ENCODE measurements at regions not wholly inside any gene's neighbourhood (a gene's known extent, or its start where the extent isn't known, plus 50 kb on each side); places are given as distances from the start of the nearest gene placed in this dataset.

DNA sequence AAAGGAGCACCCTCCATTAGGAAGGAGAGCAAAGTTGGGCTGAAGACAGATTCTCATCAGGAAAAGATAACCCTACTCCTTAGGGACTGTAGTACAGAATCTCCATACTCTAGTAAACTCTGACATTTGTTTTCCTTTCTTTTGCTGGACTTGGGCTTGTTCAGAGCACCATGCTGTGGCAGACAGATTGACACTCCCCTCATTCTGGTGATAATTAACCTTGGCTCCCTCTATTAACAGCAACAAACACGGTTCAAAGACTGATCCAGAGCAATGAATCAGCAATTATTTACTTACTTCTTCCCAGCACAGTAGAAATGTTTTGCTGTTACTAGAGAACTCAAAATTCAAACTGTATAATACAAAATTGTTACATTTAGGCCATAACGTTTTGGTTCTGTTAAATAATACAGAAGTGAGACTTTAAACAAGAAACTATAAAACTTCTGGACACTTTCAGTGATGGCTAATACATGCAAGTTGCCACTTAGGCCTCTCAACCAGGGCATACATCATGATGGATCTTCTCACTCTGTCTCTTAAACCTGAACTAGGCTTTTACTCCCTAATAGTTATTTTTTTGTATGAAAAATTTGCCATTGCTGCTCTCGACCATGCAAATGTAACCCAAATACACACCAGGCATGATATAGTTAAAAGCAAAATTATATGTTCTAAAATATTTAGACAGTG is 639.0 kb downstream of the IPMK start:
- no peak for ATAC-seq (replicated peaks in 1 of 4)
- H3K4me3 Mint-ChIP-seq, result no peak overlapping the region

DNA sequence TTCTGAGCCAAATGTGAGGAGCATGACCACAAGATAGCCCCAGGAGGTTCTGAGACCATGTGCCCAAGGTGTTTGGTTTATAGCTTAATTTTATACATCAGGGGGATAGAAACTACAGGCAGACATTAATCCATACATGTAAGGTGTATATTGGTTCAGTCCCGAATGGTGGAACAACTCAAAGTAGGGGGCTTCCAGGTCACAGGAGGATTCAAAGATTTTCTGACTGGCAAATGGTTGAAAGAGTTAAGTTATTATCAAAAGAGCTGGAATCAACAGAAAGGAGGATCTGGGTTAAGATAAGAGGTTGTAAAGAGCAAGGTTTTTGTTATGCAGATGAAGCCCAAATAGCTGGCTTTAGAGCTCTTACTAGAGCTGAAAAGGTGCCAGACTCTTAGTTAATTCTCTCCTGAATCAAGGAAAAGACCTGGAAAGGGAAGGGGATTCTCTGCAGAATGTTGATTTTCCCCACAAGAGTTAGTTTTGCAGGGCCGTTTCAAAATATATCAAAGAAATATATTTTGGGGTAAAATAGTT is 640.0 kb downstream of the IPMK start:
- Mint-ChIP-seq H3K4me3 (no peak overlapping the region), H3K27ac (no peak overlapping the region), H3K4me1 (no peaks in the 10 kb centered on the region), H3K36me3 (no peaks in the 10 kb centered on the region), H3K9me3 (peaks cover 0 to 9% (median 6%) of the 10 kb centered on the region in 3 donors), H3K27me3 (no peaks in the 10 kb centered on the region)
- Histone ChIP-seq H3K4me1 (ENCODE audit: control insufficient read depth in 1 of 2, extremely low read depth in 1 of 2, insufficient read depth in 2 of 2, low read length in 2 of 2) (no peaks in the 10 kb centered on the region), H3K27ac (ENCODE audit: low read length) (no peak overlapping the region), H3K27me3 (replicated peaks in 1 of 2; ENCODE audit: control insufficient read depth in 2 of 2, extremely low read depth in 1 of 2, insufficient read depth in 2 of 2, low read length in 1 of 2) (no peaks in the 10 kb centered on the region), H3K4me3 (ENCODE audit: control insufficient read depth in 1 of 2, extremely low read depth in 1 of 2, low read length in 1 of 2) (no peak overlapping the region), H3K9me3 (no peaks in the 10 kb centered on the region), H3K36me3 (ENCODE audit: control insufficient read depth in 2 of 2, extremely low read depth in 1 of 2, insufficient read depth in 1 of 2, low read length in 1 of 2) (no peaks in the 10 kb centered on the region)
- no CpG with 5 or more reads among the region's 2 CpGs for WGBS (ENCODE audit: insufficient coverage)
- no peak for DNase-seq
- CTCF ChIA-PET, result no interaction called here
- POLR2A ChIA-PET, result interaction anchor here in 1 of 2 donors (0.6 kb wide), 1 partner anchor 212 kb away, joined by 3 read pairs; no protein-coding TSS in a partner anchor
- no peak for ATAC-seq (replicated peaks in 1 of 4)

More for the DNA sequence above, 639.0 kb downstream of the IPMK start:
- Histone ChIP-seq H3K27ac (ENCODE audit: low read length) (no peak overlapping the region), H3K27me3 (replicated peaks in 1 of 2; ENCODE audit: control insufficient read depth in 2 of 2, extremely low read depth in 1 of 2, insufficient read depth in 2 of 2, low read length in 1 of 2) (no peaks in the 10 kb centered on the region), H3K9me3 (no peaks in the 10 kb centered on the region), H3K36me3 (ENCODE audit: control insufficient read depth in 2 of 2, extremely low read depth in 1 of 2, insufficient read depth in 1 of 2, low read length in 1 of 2) (no peaks in the 10 kb centered on the region), H3K4me3 (ENCODE audit: control insufficient read depth in 1 of 2, extremely low read depth in 1 of 2, low read length in 1 of 2) (no peak overlapping the region), H3K4me1 (ENCODE audit: control insufficient read depth in 1 of 2, extremely low read depth in 1 of 2, insufficient read depth in 2 of 2, low read length in 2 of 2) (no peaks in the 10 kb centered on the region)
- Mint-ChIP-seq H3K27ac (no peak overlapping the region), H3K4me1 (no peaks in the 10 kb centered on the region), H3K9me3 (peaks cover 0 to 9% (median 9%) of the 10 kb centered on the region in 3 donors), H3K36me3 (no peaks in the 10 kb centered on the region), H3K27me3 (no peaks in the 10 kb centered on the region)
- POLR2A ChIA-PET, result no interaction called here
- no CpG with 5 or more reads among the region's 3 CpGs for WGBS (ENCODE audit: insufficient coverage)
- CTCF ChIA-PET, result no interaction called here
- no peak for DNase-seq

DNA sequence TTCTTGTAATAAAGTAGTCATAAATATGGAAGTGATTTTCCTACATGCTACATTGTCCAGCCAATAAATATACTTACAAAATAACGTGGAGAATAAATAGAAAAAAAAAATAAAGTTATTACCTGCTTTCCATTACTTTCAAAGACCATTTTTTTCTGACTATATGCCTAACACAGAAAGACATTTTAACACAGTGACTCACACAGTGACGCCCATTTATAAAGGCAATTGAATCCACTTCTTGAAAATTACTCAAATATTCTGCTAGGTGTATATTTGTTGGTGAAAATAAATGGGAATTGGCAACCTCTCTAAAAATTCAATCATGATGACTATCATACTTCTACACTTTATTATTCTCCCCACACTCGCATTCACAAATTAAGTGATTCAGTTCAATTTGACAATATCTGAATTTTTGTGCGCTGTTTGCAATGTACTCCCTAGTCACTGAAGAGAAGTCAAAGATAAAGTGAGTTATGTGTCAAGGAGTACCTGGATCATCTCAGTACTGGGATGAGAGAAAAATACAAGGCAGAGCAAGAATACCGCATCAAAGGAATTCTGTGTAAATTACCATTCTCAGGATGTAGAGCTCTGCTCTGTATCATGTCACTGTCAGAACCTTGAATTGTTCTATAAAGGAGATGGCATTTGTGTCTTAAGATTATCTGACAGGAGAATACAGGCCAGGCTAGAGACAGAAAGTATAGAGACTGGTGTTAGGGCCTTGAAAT is 642.7 kb downstream of the IPMK start:
- ATAC-seq (replicated peaks in 1 of 4) (no peak), DNase-seq (no peak)
- H3K36me3 Mint-ChIP-seq, result no peaks in the 10 kb centered on the region
- no peaks in the 10 kb centered on the region for H3K27me3 Mint-ChIP-seq
- CTCF ChIA-PET, result no interaction called here
- Histone ChIP-seq H3K27me3 (replicated peaks in 1 of 2; ENCODE audit: control insufficient read depth in 2 of 2, extremely low read depth in 1 of 2, insufficient read depth in 2 of 2, low read length in 1 of 2) (no peaks in the 10 kb centered on the region), H3K4me1 (ENCODE audit: control insufficient read depth in 1 of 2, extremely low read depth in 1 of 2, insufficient read depth in 2 of 2, low read length in 2 of 2) (no peaks in the 10 kb centered on the region), H3K9me3 (no peaks in the 10 kb centered on the region), H3K36me3 (ENCODE audit: control insufficient read depth in 2 of 2, extremely low read depth in 1 of 2, insufficient read depth in 1 of 2, low read length in 1 of 2) (no peaks in the 10 kb centered on the region), H3K27ac (ENCODE audit: low read length) (no peak overlapping the region), H3K4me3 (ENCODE audit: control insufficient read depth in 1 of 2, extremely low read depth in 1 of 2, low read length in 1 of 2) (no peak overlapping the region)
- H3K27ac Mint-ChIP-seq, result no peak overlapping the region
- no peak overlapping the region for H3K4me3 Mint-ChIP-seq
- POLR2A ChIA-PET, result no interaction called here
- peaks cover 0 to 5% (median 0%) of the 10 kb centered on the region in 3 donors for H3K9me3 Mint-ChIP-seq
- no peaks in the 10 kb centered on the region for H3K4me1 Mint-ChIP-seq
- 100% methylated on average over 1 of the region's 5 CpGs for WGBS (ENCODE audit: insufficient coverage)

DNA sequence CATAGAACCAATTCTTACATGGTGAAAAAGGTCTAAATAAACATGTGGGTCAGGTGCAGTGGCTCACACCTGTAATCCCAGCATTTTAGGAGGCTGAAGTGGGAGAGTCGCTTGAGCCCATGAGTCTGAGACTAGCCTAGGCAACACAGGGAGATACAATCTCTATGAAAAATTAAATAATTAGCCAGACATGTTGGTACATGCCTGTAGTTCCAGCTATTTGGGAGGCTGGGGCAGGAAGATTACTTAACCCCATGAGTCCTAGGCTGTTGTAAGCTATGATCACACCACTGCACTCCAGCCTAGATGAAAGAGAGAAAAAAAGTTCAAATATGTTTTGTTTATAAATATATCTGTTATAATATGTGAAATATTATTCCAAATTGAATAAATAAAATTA is 643.6 kb downstream of the IPMK start:
- Mint-ChIP-seq H3K4me1 (no peaks in the 10 kb centered on the region), H3K27ac (no peak overlapping the region), H3K27me3 (no peaks in the 10 kb centered on the region), H3K9me3 (peaks cover 0 to 5% (median 0%) of the 10 kb centered on the region in 3 donors), H3K4me3 (no peak overlapping the region), H3K36me3 (no peaks in the 10 kb centered on the region)
- WGBS (ENCODE audit: insufficient coverage), result no CpG with 5 or more reads among the region's 1 CpG
- POLR2A ChIA-PET, result no interaction called here
- ATAC-seq (replicated peaks in 1 of 4) (no peak), DNase-seq (no peak)
- H3K4me3 ChIP-seq (ENCODE audit: control insufficient read depth in 1 of 2, extremely low read depth in 1 of 2, low read length in 1 of 2), result no peak overlapping the region
- CTCF ChIA-PET, result no interaction called here
- H3K36me3 ChIP-seq (ENCODE audit: control insufficient read depth in 2 of 2, extremely low read depth in 1 of 2, insufficient read depth in 1 of 2, low read length in 1 of 2), result no peaks in the 10 kb centered on the region
- no peak overlapping the region for H3K27ac ChIP-seq (ENCODE audit: low read length)
- H3K4me1 ChIP-seq (ENCODE audit: control insufficient read depth in 1 of 2, extremely low read depth in 1 of 2, insufficient read depth in 2 of 2, low read length in 2 of 2), result no peaks in the 10 kb centered on the region
- no peaks in the 10 kb centered on the region for H3K9me3 ChIP-seq
- no peaks in the 10 kb centered on the region for H3K27me3 ChIP-seq (replicated peaks in 1 of 2; ENCODE audit: control insufficient read depth in 2 of 2, extremely low read depth in 1 of 2, insufficient read depth in 2 of 2, low read length in 1 of 2)

DNA sequence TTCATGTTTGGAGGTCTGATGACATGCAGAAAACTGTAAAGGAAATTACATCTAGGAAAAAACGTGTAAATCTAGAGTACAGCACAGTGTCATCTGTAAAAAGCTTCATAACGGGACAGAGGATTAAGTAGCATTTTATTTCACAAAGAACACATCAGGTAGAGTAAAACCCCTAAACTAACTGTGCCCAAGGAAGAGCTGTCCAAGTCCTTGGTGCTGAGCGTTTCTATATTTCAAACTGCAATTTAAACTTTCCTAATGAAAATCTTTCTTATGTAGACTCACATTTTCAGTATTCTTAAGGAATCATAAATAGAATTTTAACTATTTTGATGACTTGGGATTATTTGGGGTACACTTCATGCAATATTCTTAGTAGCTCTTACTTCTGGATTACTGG is 646.2 kb downstream of the IPMK start:
- Histone ChIP-seq H3K9me3 (no peaks in the 10 kb centered on the region), H3K4me3 (ENCODE audit: control insufficient read depth in 1 of 2, extremely low read depth in 1 of 2, low read length in 1 of 2) (no peak overlapping the region), H3K27me3 (replicated peaks in 1 of 2; ENCODE audit: control insufficient read depth in 2 of 2, extremely low read depth in 1 of 2, insufficient read depth in 2 of 2, low read length in 1 of 2) (no peaks in the 10 kb centered on the region), H3K36me3 (ENCODE audit: control insufficient read depth in 2 of 2, extremely low read depth in 1 of 2, insufficient read depth in 1 of 2, low read length in 1 of 2) (no peaks in the 10 kb centered on the region), H3K4me1 (ENCODE audit: control insufficient read depth in 1 of 2, extremely low read depth in 1 of 2, insufficient read depth in 2 of 2, low read length in 2 of 2) (no peaks in the 10 kb centered on the region), H3K27ac (ENCODE audit: low read length) (no peak overlapping the region)
- DNase-seq (no peak), ATAC-seq (replicated peaks in 1 of 4) (no peak)
- no peaks in the 10 kb centered on the region for H3K36me3 Mint-ChIP-seq
- WGBS (ENCODE audit: insufficient coverage), result 70% methylated on average over 2 of the region's 3 CpGs
- peaks cover 0 to 2% (median 0%) of the 10 kb centered on the region in 3 donors for H3K9me3 Mint-ChIP-seq
- ChIA-PET CTCF (no interaction called here), POLR2A (interaction anchor here in 1 of 2 donors (0.6 kb wide), 1 partner anchor 19 kb away, joined by 7 read pairs; no protein-coding TSS in a partner anchor)
- H3K4me3 Mint-ChIP-seq, result no peak overlapping the region
- no peaks in the 10 kb centered on the region for H3K27me3 Mint-ChIP-seq
- no peaks in the 10 kb centered on the region for H3K4me1 Mint-ChIP-seq
- H3K27ac Mint-ChIP-seq, result no peak overlapping the region

DNA sequence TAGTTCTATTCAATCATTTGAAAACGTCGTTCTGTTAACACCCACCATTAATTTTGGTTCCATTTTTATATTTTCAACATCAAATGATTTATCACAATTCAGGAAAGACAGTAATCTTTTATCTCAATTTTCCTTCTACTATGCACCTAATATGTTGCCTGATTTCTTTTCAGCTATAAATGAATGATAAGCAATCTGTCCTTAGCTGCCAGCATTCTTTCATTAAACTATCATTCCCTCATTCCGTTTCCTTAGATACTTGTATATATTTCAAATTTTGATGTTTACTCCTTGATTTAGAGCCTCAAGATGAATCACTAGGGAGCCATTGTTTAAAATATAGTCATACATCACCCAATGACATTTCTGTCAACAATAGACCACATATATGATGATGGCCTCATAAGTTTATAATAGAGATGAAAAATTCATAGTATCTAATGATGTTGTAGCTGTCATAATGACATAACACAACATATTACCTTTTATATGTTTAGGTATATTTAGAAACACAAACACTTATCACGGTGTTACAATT is 661.7 kb downstream of the IPMK start:
- CTCF ChIA-PET, result interaction anchor here in 1 of 2 donors (0.6 kb wide), 1 partner anchor 565 kb away, joined by 7 read pairs; no protein-coding TSS in a partner anchor
- ATAC-seq (replicated peaks in 1 of 4) (no peak), DNase-seq (no peak)
- H3K27me3 Mint-ChIP-seq, result no peaks in the 10 kb centered on the region
- H3K4me3 ChIP-seq (ENCODE audit: control insufficient read depth in 1 of 2, extremely low read depth in 1 of 2, low read length in 1 of 2), result no peak overlapping the region
- H3K4me1 ChIP-seq (ENCODE audit: control insufficient read depth in 1 of 2, extremely low read depth in 1 of 2, insufficient read depth in 2 of 2, low read length in 2 of 2), result no peaks in the 10 kb centered on the region
- H3K9me3 ChIP-seq, result no peaks in the 10 kb centered on the region
- no peak overlapping the region for H3K27ac ChIP-seq (ENCODE audit: low read length)
- H3K9me3 Mint-ChIP-seq, result peaks cover 0 to 18% (median 0%) of the 10 kb centered on the region in 3 donors
- 80% methylated on average over 2 of the region's 4 CpGs for WGBS (ENCODE audit: insufficient coverage)
- no peaks in the 10 kb centered on the region for H3K4me1 Mint-ChIP-seq
- H3K27me3 ChIP-seq (replicated peaks in 1 of 2; ENCODE audit: control insufficient read depth in 2 of 2, extremely low read depth in 1 of 2, insufficient read depth in 2 of 2, low read length in 1 of 2), result no peaks in the 10 kb centered on the region
- POLR2A ChIA-PET, result interaction anchor here in 1 of 2 donors (0.6 kb wide), 1 partner anchor 24 kb away, joined by 5 read pairs; no protein-coding TSS in a partner anchor
- H3K36me3 Mint-ChIP-seq, result no peaks in the 10 kb centered on the region
- H3K27ac Mint-ChIP-seq, result no peak overlapping the region
- no peaks in the 10 kb centered on the region for H3K36me3 ChIP-seq (ENCODE audit: control insufficient read depth in 2 of 2, extremely low read depth in 1 of 2, insufficient read depth in 1 of 2, low read length in 1 of 2)
- no peak overlapping the region for H3K4me3 Mint-ChIP-seq

All from T-cell (primary cell).